ENCODE measurements at regions not wholly inside any gene's neighbourhood (a gene's known extent, or its start where the extent isn't known, plus 50 kb on each side); places are given as distances from the start of the nearest gene placed in this dataset.

DNA sequence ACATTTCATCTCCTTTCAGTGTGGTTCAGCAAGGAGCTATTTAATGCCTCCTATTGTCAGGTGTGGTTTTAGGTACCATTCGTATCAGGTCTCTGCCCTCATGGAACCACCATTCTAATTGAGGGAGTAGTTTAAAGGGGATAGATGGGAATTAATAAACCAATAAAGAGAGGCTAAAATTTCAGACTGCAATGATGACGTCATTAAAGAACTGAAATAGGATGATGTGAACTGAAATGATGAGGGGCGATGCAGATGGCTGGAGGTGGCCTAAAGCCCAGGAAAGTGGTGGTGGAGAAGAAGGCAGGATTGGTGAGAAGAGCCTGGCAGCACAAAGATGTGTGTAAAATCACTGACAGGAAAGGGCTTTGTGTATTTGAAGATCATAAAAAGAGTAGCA is 148.9 kb upstream of the RBFOX1 start:
- DNase-seq, result no peak

DNA sequence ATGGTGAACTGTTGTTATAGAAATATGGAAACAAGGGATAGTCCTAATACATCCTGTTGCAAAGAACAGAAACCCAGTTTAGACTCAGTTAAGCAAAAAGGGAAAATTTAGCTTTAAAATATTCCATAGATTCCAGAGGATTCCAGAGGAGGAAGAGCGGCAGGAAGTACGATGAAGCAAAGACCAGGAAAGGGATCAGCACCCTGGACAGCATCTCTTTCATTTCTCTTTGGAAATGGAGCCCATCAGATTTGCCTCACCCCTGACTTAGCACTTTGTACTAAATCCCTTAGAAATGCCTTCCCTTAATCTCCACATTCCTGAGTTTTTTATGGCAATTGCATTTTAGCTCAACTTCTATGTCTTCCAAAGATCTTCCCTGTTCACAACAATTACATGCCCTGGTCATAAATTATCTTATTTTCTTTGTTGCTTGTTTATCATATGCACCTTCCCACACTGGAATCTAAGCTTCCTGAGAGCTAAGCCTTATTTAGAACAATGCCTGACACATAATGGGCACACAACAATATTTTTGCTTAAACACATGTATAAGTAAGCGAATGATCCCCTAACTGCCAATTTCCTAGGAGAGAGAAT is 150.0 kb upstream of the RBFOX1 start:
- no peak for DNase-seq

DNA sequence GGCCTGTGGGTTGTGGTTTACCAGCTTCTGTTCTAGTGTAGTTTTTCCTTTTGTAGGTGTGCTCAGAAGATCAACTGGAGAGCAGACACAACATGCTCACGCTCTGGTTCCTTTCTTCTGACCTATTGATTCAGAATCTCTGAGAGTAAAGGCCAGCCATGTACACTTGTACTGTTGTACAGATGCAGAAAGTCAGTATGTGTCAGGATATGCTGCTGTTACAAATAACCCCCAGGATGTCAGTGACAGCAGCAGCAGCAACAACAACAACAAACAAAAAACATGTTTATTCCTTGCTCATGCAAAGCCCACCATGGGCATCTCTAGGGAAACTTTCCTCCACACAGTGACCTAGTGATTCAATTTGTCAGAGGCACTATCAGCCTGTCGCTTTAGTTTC is 154.8 kb upstream of the RBFOX1 start:
- DNase-seq, result no peak

DNA sequence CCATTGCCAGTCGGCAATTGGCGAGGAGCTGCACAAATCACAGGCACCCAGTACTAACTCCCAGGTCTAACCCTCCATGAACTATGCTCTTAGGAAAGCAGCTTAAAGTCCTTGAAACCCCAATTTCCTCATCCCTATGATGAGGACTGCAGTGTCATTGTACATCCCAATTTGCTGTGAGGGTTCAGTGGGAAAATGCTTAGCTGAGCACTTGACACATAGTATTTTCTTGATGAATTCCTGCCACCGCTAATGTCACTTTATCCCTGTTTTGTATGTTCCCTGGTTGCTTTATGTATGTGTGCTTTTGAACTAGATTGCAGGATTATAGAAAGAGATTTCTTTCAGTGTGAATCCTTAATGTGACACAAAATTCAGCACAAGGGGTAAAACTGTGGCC is 161.5 kb upstream of the RBFOX1 start:
- no peak for DNase-seq

DNA sequence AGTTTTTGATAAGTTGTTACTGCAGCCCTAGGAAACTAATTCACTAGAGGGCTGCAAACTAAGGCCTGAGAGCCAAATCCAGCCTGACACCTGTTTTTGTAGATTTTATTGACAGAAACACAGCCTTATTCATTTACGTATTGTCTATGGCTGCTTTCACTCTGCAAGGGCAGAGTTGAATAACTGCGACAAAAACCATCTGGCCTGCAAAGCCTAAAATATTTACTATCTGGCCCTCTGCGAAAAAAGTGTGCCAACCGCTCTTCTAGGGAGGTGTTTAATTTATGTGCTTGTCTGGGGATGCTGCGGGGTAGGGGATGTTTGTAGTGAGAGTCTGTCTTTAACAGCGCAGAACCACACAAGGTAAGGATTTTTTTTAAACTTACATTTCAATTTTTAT is 165.0 kb upstream of the RBFOX1 start:
- DNase-seq, result no peak

DNA sequence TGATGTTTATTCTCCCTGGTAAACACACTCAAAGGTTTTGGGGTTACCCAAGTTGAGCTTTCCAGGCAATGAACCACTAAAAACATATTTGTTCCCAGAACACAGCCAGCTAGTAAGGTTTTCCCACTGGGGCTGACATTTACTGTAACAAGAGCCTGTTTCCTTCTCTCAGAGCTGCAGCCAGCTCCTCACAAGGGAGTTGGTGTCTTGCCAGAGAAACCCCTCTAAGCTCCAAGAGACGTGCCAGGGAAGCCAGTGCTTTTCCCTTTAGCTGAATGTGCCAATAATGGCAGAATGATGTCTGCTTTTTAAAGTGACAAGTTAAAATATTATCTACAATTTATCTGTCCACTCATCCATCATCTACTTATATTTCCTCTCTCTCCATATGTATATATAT is 170.8 kb upstream of the RBFOX1 start:
- DNase-seq, result no peak

DNA sequence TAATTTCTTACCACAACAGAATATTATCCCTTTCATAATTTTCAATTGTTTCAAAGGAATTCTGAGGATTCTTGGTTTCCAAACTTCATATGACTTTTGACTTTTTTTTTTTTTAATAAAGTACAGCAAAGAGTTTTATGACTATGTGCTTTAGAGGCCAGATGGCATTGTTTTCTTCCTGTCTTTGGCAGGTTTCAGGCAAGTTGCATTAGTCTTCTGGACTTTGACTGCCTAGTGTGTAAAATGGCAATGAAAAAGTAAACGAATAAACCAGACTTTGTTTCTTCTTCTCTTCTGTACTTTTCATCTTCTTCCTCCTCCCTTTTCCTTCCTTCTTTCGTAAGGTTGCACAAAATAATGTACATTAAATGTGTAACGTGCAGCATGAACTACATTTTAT is 172.6 kb upstream of the RBFOX1 start:
- DNase-seq, result no peak

DNA sequence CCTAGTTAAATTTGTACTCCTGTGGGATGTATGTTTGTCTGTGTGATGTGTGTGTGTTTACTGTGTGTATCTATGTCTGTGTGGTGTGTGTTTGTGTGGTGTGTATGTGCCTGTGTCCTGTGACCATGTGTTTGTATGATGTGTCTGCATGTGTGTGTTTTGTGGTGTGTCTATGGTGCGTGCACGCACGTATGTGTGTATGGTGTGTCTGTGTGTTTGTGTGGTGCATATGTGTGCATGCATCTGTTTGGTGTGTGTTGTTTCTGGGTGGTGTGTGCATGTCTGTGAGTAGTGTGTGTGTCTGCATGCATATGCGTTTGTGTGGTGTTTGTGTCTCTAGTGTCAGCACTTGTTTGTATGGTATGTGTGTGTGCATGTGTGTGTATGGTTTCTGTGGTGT is 174.2 kb upstream of the RBFOX1 start:
- DNase-seq, result no peak

DNA sequence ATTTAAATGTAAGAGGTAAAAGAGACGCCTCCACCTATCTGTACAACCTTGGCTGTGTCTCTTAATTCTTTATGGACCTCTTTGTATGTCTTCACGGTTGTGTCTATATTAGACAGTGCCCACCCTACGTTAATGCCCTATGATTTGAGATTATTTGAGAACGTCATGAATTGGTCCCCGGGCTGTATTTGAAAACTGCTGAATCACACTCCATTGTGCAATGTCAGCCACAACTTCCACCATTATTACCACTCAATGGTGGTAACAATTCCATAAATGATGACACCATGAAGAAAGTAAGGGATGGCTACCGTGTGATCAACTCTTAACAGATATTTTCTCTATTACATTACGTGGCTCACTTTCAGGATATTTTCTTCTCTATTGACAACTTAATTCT is 182.4 kb upstream of the RBFOX1 start:
- DNase-seq, result no peak

DNA sequence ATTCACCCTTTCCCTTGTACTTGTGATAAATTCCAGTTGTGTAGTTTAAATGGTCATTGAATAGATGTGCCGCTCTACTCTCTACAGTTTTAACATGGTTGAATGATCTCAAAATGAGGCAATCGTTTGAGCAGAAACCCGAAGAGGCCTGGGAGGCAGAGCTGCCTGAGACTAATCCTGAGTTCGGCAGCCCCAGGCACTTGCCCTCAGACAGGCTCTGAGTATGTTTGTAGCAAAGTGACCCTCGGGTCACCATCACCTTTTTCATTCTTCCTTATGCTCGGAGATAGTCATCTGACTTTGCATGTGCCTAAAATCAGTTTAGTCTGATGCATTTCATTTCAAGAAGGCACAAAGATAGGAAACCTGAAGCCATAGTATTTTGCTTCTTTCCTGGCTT is 184.0 kb upstream of the RBFOX1 start:
- no peak for DNase-seq

DNA sequence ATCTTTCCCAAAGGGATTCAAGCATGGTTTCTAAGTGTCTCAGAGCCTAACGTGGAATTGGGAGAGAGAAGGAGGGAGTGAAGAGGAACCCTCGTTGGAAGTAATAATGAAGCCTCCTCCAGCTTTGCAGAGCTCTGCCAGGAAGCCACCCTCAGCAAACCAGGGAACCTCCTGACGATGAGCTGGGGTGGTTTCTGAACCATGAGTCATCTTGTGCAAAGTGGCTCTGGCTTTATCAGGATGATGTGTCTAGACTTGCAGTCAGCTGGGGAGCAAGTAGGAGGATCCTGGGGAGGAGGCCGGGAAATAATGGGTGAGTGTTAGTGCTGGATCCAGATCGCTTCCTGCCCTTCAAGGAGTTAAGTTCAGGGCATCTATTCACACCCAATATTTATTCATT is 191.7 kb upstream of the RBFOX1 start:
- DNase-seq, result no peak

DNA sequence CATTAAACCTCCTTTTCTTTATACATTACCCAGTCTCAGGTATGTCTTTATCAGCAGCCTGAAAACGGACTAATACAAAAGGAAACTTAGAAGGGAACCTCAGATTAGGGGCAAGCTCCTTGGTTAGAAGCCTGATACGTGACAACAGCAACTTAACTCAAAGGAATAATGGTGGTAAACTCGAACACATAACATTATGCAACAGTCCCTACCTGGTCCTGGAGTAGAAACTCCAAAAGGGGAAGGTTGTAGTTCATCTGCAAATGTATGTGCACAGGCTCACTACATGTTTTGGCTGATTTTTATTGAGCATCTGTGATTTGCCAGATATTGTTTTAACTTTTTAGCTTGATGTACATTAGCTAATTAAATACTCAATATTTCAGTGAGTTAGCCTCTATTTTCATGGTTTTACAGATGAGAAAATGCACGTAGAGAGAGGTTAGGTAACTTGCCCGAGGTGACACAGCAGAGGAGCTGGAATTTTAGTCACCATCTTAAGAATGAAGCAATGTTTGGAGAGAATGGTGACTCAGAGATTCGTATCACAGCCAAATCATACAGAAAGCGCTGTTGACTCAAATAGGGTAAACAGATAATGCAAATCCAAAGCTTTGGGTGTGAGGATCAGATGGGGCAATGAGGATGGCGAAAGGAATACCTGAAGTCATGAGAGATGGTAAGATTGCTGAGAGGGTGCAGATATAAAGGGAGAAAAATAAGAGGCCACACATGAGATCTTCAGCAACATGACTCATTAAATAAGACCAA is 194.9 kb upstream of the RBFOX1 start:
- no peak for DNase-seq

DNA sequence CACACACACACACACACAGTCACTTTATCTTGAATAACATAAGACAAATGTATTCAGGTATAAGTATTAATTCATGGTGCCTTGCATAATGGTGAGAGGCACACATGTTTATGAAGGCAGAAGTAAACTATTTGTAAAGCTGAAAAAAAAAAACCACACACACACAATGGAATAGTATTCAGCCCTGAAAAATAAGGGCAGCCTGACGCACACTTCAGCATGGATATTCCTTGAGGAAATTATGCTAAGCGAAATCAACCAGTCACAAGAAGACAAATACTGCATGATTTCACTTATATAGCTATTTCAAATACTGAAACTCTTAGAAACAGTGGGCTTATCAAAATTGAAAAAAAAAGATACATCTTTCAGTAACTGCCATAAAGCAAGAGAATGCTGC is 200.2 kb upstream of the RBFOX1 start:
- DNase-seq, result no peak

DNA sequence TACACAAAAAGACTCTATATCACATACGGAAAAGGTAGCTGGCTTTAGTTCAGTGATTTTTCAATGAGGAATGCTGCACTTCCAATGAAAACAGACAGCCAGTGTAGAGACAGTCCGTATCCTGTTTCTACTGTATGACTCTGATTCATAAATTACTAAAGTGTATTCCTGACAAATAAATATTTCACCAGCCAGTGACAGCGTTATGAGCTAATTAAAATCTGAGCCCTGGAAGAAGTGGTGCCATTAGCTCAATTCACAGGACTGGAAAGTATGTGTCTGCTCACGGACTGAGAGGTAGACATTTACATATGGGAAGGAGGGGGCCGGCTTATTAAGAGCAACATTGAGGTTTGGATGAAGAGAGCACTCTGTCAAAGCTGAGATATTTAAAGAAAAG is 207.9 kb upstream of the RBFOX1 start:
- no peak for DNase-seq

DNA sequence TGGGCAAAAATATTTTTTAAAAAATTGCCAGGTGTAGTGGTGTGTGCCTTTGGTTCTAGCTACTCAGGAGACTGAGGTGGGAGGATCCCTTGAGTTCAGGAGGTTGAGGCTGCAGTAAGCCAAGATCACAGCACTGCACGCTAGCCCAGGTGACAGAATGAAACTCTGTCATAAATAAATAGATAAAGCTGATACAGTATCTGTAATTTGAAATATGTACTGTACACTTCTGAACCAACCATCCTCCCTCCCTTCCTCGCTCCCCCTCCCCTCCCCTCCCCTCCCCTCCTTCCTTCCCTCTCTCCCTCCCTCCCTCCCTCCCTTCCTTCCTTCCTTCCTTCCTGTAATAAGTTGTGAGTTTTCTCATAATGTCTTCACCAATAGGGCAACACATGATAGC is 208.4 kb upstream of the RBFOX1 start:
- no peak for DNase-seq

DNA sequence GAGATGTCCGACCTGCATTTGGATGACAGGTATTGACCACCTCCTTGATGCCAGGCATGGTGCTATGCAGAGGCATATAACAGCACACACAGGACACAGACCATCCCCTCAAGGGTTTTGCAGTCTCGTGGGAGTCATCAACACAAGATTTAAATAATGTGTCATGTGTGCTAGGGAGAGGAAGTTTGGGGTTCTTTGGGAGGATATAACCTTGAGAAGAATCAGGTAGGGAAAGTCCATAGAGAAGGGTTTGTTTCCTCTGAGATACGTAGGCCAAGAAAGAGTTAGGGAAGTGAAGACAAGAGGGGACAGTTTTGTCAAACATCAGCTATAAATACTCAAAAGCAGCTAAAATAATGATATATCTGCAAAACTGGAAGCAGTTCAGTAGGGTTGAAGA is 215.9 kb upstream of the RBFOX1 start:
- no peak for DNase-seq

DNA sequence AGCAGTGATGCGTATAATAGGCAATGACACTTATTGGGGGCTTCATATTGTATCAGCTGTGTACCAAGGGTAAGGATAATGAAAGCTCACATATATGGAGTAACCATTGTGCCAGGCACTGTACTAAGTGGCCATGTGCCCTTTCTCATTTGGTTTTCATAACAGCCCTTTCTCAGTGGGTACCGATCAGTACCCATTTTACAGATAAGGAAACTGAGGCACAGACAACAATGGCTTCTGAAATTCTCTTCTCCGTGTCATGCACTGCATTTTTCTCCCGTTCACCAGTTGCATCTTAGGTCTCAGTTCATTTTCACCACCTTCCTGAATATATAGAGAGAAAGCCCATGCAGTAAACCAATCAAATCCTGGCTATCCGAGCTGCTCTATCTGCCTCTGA is 216.7 kb upstream of the RBFOX1 start:
- DNase-seq, result no peak

DNA sequence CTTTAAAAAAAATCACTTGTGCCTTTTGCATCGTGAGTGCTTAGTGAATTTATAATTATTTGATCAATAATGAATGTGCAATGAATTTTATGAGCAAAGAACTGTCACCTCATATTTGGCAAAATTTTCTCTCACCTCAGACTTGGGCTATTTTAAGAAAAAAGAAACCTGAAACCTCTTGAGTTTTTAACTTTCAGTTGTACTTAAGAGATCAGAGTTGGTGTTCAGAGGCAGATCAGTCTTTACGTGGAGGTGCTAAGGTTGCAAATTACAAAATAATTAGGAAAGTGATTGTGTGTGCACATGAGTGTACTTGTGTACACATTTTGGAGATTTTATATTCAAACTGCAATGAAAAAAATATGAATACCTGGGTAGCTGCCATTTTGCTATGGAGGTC is 218.7 kb upstream of the RBFOX1 start:
- no peak for DNase-seq

DNA sequence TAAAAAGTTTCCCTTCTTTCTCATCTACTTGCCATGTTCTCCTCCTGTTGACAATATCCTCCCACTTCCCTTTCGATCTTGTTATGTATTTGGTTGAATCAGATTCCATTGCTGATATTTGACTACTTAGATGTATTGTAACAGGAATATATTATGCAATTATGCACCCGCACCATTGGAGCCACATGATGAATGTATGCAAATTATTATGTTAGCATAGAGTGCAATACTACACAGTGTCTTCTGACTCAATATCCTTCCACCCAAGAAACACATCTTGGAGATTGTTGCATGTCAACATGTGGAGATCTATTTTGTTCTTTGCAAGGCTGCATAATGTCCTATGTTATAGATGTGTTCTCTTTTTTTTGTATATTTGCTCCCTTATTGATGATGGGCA is 219.2 kb upstream of the RBFOX1 start:
- no peak for DNase-seq

DNA sequence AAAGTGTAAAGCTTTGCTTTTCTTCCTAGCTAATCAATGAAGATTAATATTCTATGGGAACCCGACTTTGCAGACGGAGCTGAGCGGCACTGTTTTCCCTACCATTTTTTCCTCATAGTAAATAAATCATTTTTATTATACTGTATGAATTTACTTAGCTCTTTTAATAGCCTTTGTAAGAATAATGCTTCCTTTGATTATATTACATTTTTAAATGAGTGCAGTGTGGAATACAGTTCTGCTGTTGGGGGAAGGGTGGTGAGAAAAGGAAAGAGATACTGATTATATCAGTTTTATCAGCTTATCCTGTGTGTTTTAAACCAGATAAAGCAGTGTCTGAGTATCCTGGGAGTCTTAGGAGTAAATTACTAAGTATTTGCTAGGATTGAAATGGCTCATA is 221.4 kb upstream of the RBFOX1 start:
- DNase-seq, result no peak

DNA sequence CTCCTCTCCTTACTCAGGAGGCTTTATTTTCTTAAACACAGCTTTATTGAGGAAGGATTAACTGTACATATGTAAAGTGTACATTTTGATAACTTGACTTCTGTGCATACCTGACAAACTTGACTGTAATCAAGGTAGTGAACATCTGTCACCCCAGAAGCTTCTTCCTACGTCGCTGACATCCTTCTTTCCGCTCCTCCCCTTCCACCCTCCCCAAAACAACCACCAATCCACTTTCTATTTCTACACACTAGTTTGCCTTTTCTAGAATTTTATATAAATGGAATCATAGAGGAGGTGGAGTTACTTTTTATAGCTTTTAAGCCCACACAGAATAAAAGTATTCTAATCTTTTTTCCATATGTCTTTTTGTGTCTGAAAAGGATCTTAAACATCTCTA is 225.2 kb upstream of the RBFOX1 start:
- DNase-seq, result no peak

DNA sequence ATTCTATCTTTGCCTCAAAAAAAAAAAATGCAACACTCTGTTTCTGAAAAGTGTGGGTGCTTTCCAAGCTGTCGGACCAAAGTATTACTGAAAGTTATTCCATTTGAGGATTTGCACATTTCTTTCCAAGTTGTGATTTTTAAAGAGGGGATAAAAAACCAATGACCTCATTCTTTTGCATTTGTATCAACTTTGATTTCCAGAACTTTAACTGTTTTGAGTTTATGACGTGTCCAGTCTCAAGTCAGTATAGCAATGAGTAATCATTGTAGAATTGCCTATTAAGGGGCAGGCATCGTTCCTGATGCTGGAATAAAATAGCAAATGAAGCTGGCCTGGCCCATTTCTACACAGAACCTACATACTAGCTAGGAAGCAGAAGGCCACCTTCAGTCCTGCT is 229.6 kb upstream of the RBFOX1 start:
- DNase-seq, result no peak

DNA sequence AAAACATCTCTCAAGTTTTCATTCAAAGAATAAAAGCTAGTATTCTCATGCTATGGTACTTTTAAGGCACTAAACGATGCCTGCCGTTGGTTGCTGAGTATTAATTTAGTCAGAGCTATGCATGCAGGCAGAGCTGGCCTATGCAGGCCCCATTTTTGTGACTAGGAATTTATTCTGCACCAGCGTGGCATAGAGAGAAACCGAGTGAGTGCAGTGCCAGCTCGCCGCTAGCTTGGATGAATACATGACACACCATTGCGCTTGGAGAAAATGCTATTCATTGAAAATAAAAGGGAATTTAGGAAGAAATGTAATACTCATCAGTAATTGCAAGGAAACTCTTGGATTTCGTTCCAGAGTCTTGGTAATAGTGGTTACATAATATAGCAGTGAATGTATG is 231.6 kb upstream of the RBFOX1 start:
- no peak for DNase-seq

DNA sequence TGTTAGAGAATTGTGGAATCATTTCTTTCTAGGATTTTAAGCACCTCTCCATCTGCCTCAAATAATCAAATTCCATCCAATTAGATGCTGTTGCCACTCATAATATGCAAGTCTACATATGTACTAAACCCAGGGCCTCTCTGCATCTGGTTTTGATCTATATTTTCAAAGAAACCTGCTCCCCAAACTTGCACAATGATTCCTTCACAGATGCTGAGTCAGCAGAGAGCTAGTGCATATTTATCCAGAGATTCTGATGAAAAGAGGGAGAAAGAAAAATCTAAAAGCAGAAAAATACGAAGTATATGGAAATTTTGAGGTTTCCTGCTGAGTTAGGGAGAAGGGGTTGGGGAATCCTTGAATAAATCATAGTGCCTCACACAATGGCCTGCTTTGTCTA is 235.1 kb upstream of the RBFOX1 start:
- no peak for DNase-seq

DNA sequence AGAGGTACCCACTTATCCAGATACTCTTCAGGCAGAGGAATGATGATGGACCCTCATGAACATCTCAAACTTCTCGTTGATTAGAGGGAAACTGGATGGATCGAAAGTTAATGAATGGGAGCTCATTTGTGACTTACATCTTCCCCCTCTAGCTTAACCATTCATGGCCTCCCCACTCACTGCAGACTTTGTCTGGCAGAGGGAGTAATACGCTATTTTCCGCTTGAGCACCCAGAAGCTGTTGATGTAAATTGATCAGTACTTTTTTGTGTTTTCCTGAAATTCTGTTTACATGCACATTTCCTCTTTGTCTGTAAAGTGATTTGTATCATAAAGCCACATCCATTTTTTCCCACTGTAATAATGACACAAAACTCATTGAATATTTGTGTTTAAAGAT is 239.1 kb upstream of the RBFOX1 start:
- DNase-seq, result no peak

All from activated CD4-positive, alpha-beta T cell treated with anti-CD3 and anti-CD28 coated beads, Interleukin-2, amount 50 U/mL, for 1 hour (primary cell).